Neural cell (in vitro differentiated cells): ENCODE measurements at regions not wholly inside any gene's neighbourhood (a gene's known extent, or its start where the extent isn't known, plus 50 kb on each side); places are given as distances from the start of the nearest gene placed in this dataset.

ENCODE experiments used
- H2AFZ ChIP-seq: fragments of 200-600, 300-800 bp; sonication (generic), shearing (Covaris generic); 2 replicates; pipeline ENCODE4 v1.6.0; 2014; ENCODE audit warnings: low read depth, mild to moderate bottlenecking, antibody characterized with exemption, low read length, moderate library complexity
- H3F3A ChIP-seq: fragments of 200-600 bp; shearing (Covaris generic); 2 replicates; pipeline ENCODE4 v1.6.1; 2016; ENCODE audit warnings: mild to moderate bottlenecking, moderate library complexity, mixed read lengths, antibody characterized with exemption, low read length; ENCODE audit not compliant: insufficient read depth, poor library complexity, severe bottlenecking
- H3K27ac ChIP-seq: fragments of 200-600, 300-800 bp; sonication (generic), shearing (Covaris generic); 2 replicates; pipeline ENCODE4 v1.5.1; 2014; ENCODE audit warnings: mild to moderate bottlenecking, low read length, moderate library complexity
- H3K27me3 ChIP-seq: fragments of 300-800, 200-600 bp; sonication (generic), shearing (Covaris generic); 2 replicates; pipeline ENCODE4 v1.6.0; 2014; ENCODE audit warnings: mild to moderate bottlenecking, low read depth, low read length, moderate library complexity; ENCODE audit not compliant: insufficient read depth
- H3K36me3 ChIP-seq: fragments of 300-800, 200-600 bp; sonication (generic), shearing (Covaris generic); 2 replicates; pipeline ENCODE4 v1.5.1; 2014; ENCODE audit warnings: mild to moderate bottlenecking, antibody characterized with exemption, low read length, moderate library complexity; ENCODE audit not compliant: insufficient read depth
- H3K4me2 ChIP-seq: fragments of 300-800, 200-600 bp; sonication (generic), shearing (Covaris generic); 2 replicates; pipeline ENCODE4 v1.6.0; 2014; ENCODE audit warnings: mild to moderate bottlenecking, low read length
- H3K4me3 ChIP-seq: fragments of 300-800, 200-600 bp; sonication (generic), shearing (Covaris generic); 2 replicates; pipeline ENCODE4 v1.5.1; 2014; ENCODE audit warnings: mild to moderate bottlenecking, low read length, moderate library complexity
- H3K79me2 ChIP-seq: fragments of 200-600 bp; shearing (Covaris generic); replicated peaks from 2 replicates; pipeline ENCODE4 v1.6.0; 2014; ENCODE audit warnings: mild to moderate bottlenecking, low read length, moderate library complexity; ENCODE audit not compliant: insufficient read depth
- H3K9ac ChIP-seq: fragments of 300-800, 200-600 bp; sonication (generic), shearing (Covaris generic); 2 replicates; pipeline ENCODE4 v1.6.1; 2016; ENCODE audit warnings: mild to moderate bottlenecking, low read length, mixed read lengths
- H3K9me2 ChIP-seq: fragments of 200-600 bp; shearing (Covaris generic); 2 replicates; pipeline ENCODE4 v1.6.1; 2016; ENCODE audit warnings: mild to moderate bottlenecking, low read length, mixed read lengths; ENCODE audit not compliant: insufficient read depth
- H3K9me3 ChIP-seq: fragments of 200-600, 300-800 bp; sonication (generic), shearing (Covaris generic); 2 replicates; pipeline ENCODE4 v1.6.1; 2016; ENCODE audit warnings: mild to moderate bottlenecking, mixed run types, low read length, moderate library complexity, mixed read lengths
- H4K20me1 ChIP-seq: fragments of 200-600 bp; shearing (Covaris generic); 2 replicates; pipeline ENCODE4 v1.6.1; 2016; ENCODE audit warnings: mild to moderate bottlenecking, mixed run types; ENCODE audit not compliant: insufficient read depth
- EP300 ChIP-seq: fragments of 450-650 bp; conservative IDR thresholded peaks from 2 replicates; pipeline ENCODE4 v1.6.1; 2014; ENCODE audit warnings: antibody characterized with exemption, mild to moderate bottlenecking, moderate library complexity; ENCODE audit not compliant: poor library complexity, severe bottlenecking
- EZH2 ChIP-seq: fragments of 200-600, 300-800 bp; shearing (Covaris generic), sonication (generic); IDR thresholded peaks from 2 replicates; pipeline ENCODE4 v1.6.1; 2014; ENCODE audit warnings: antibody characterized with exemption, low read length, borderline replicate concordance, mild to moderate bottlenecking; ENCODE audit not compliant: insufficient read depth, poor library complexity, severe bottlenecking
- MXI1 ChIP-seq: fragments of 450-650 bp; conservative IDR thresholded peaks from 2 replicates; pipeline ENCODE4 v1.6.1; 2014; ENCODE audit warnings: antibody characterized with exemption, mild to moderate bottlenecking; ENCODE audit not compliant: poor library complexity, severe bottlenecking
- POLR2AphosphoS5 ChIP-seq: IDR thresholded peaks from 2 replicates; pipeline ENCODE4 v1.6.1; 2012
- RAD21 ChIP-seq: fragments of 450-650 bp; conservative IDR thresholded peaks from 2 replicates; pipeline ENCODE4 v1.6.1; 2014; ENCODE audit warnings: antibody characterized with exemption, mild to moderate bottlenecking, moderate library complexity
- REST ChIP-seq: IDR thresholded peaks from 2 replicates; pipeline ENCODE4 v1.6.1; 2012; ENCODE audit warnings: borderline replicate concordance
- SMC3 ChIP-seq: fragments of 450-650 bp; conservative IDR thresholded peaks from 2 replicates; pipeline ENCODE4 v1.6.1; 2014; ENCODE audit warnings: antibody characterized with exemption, mild to moderate bottlenecking, moderate library complexity; ENCODE audit not compliant: poor library complexity
- TAF1 ChIP-seq: IDR thresholded peaks from 2 replicates; pipeline ENCODE4 v1.6.1; 2012; ENCODE audit warnings: low read depth
- TF ChIP-seq, protein P1 (sequence below): fragments of 450-650 bp; IDR thresholded peaks from 2 replicates; pipeline ENCODE4 v1.5.1; 2014; ENCODE audit warnings: antibody characterized with exemption, mild to moderate bottlenecking, moderate library complexity; ENCODE audit not compliant: poor library complexity, severe bottlenecking

DNA sequence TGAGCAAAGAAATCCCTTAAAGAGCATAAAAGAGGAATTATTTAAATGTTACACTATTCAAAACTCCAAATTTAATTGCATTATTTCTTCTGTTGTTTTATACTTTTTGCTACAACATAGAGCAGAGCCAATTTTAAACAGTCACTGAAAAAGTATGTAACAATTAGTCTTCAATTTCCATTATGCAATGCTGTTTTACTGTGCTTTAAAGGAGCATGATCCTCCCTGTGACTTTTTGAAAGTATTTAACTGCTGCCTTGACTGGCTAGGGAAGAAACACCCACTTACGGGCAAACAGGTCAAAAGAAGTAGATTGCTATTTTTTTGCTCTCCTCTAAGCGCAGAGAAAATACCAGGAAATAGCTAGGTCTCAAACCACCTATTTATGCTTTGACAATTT lies 217.4 kb upstream of the GCFC2 start:
- TF ChIP-seq SMC3 = no peak
- TF ChIP-seq EZH2 = no peak
- TF ChIP-seq RAD21 = no peak
- TF ChIP-seq REST = no peak
- TF ChIP-seq, protein P1, sequence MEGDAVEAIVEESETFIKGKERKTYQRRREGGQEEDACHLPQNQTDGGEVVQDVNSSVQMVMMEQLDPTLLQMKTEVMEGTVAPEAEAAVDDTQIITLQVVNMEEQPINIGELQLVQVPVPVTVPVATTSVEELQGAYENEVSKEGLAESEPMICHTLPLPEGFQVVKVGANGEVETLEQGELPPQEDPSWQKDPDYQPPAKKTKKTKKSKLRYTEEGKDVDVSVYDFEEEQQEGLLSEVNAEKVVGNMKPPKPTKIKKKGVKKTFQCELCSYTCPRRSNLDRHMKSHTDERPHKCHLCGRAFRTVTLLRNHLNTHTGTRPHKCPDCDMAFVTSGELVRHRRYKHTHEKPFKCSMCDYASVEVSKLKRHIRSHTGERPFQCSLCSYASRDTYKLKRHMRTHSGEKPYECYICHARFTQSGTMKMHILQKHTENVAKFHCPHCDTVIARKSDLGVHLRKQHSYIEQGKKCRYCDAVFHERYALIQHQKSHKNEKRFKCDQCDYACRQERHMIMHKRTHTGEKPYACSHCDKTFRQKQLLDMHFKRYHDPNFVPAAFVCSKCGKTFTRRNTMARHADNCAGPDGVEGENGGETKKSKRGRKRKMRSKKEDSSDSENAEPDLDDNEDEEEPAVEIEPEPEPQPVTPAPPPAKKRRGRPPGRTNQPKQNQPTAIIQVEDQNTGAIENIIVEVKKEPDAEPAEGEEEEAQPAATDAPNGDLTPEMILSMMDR = no peak
- TF ChIP-seq MXI1 = no peak
- no peaks in the 10 kb centered on the region for H3K79me2 ChIP-seq

DNA sequence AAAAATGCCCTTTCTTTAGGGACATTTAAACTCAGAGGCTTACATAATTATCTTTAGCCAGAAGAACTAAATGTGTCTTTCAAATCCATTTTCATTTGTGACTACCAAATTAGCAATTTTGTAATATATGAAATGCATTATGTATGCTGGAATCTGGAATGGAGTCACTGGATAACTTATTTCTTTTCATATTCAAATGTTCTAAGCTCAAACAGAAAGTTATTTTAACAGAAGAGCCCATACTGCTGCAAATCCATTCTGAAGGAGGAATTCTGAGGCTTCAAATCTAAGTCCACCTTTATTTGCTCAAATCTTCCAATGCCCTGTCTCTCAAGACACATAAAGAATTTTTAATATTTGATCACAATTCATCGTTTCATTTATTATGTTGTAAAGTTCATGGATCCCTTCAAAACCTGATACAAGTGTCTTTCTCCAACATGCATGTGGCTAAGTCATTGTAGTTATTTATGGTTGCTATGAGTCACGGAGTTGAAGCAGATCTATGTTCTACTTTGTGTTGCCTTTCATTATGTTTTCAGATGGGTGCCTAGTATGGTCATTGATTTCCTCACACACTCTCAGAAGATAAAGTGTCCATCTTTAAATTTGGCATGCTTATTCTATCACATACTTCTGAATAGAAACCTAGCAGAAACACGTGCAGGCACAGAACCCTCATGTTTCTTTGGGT lies 214.8 kb upstream of the GCFC2 start:
- no peaks in the 10 kb centered on the region for H3K9me2 ChIP-seq
- no peak overlapping the region for H3K27ac ChIP-seq
- no peaks in the 10 kb centered on the region for H4K20me1 ChIP-seq
- TF ChIP-seq TAF1 (no peak), SMC3 (no peak), RAD21 (no peak), EP300 (no peak), REST (no peak), EZH2 (no peak), POLR2AphosphoS5 (no peak), MXI1 (no peak)
- TF ChIP-seq, protein P1 = no peak
- H3K9me3 ChIP-seq = no peaks in the 10 kb centered on the region
- no peak overlapping the region for H3K9ac ChIP-seq
- H3K27me3 ChIP-seq = no peaks in the 10 kb centered on the region
- no peak overlapping the region for H2AFZ ChIP-seq
- no peak overlapping the region for H3K4me3 ChIP-seq
- no peaks in the 10 kb centered on the region for H3K36me3 ChIP-seq
- no peaks in the 10 kb centered on the region for H3K79me2 ChIP-seq
- no peak overlapping the region for H3K4me2 ChIP-seq
- no peaks in the 10 kb centered on the region for H3F3A ChIP-seq

More for the DNA sequence above, 217.4 kb upstream of the GCFC2 start:
- no peaks in the 10 kb centered on the region for H3K9me2 ChIP-seq
- no peak overlapping the region for H2AFZ ChIP-seq
- no peak overlapping the region for H3K9ac ChIP-seq
- no peaks in the 10 kb centered on the region for H3K9me3 ChIP-seq
- H3K4me3 ChIP-seq = no peak overlapping the region
- H3F3A ChIP-seq = no peaks in the 10 kb centered on the region
- H3K4me2 ChIP-seq = no peak overlapping the region
- no peaks in the 10 kb centered on the region for H4K20me1 ChIP-seq
- no peaks in the 10 kb centered on the region for H3K36me3 ChIP-seq
- no peak overlapping the region for H3K27ac ChIP-seq
- H3K27me3 ChIP-seq = no peaks in the 10 kb centered on the region
